ENCODE measurements at regions not wholly inside any gene's neighbourhood (a gene's known extent, or its start where the extent isn't known, plus 50 kb on each side); places are given as distances from the start of the nearest gene placed in this dataset.

DNA sequence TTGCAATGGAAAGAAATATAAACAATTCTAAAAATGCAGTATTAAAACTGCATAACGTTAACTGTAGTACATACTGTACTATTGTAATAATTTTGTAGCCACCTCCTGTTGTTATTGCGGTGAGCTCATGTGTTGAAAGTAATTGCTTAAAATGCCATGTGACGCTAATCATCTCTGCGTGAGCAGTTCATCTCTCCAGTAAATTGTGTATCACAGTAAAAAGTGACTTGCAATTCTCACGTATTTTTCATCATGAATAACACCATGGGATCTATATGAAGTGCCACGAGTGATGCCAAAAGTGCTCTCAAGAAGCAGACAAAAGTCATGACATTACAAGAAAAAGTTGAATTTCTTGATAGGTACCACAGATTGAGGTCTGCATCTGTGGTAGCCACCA is 82.4 kb upstream of the CYYR1 start:
- Histone ChIP-seq H3K36me3 (ENCODE audit: control insufficient read depth in 4 of 4, insufficient read depth in 3 of 4, low read depth in 1 of 4, low read length in 3 of 4) (no peaks in the 10 kb centered on the region), H3K4me3 (ENCODE audit: low read depth in 1 of 3, low read length in 3 of 3) (no peak overlapping the region), H3K4me1 (ENCODE audit: control insufficient read depth in 4 of 4, insufficient read depth in 4 of 4, low read length in 3 of 4) (no peaks in the 10 kb centered on the region), H3K9me3 (ENCODE audit: control insufficient read depth in 4 of 4, low read length in 3 of 4) (peaks cover 0 to 11% (median 0%) of the 10 kb centered on the region in 4 donors), H3K9ac (ENCODE audit: low read depth in 1 of 2, low read length in 2 of 2) (no peak overlapping the region), H3K27ac (ENCODE audit: low read depth in 1 of 2, low read length in 2 of 2) (no peak overlapping the region), H3K27me3 (ENCODE audit: control insufficient read depth in 4 of 4, insufficient read depth in 4 of 4, low read length in 3 of 4) (no peaks in the 10 kb centered on the region)
- 75% methylated on average over 6 of the region's 6 CpGs for WGBS
- no peak for DNase-seq (ENCODE audit: low spot score)
- TF ChIP-seq RAD21 (IDR thresholded peaks at IDR 0.05) (no peak), FOXA1 (IDR thresholded peaks at IDR 0.05) (no peak), HNF4G (IDR thresholded peaks at IDR 0.05) (no peak), EGR1 (IDR thresholded peaks at IDR 0.05; ENCODE audit: low read depth in 2 of 2) (no peak), YY1 (IDR thresholded peaks at IDR 0.05) (no peak), HNF4A (conservative IDR thresholded peaks at IDR 0.05) (no peak), JUND (IDR thresholded peaks at IDR 0.05) (no peak)
- TF ChIP-seq, protein P1, sequence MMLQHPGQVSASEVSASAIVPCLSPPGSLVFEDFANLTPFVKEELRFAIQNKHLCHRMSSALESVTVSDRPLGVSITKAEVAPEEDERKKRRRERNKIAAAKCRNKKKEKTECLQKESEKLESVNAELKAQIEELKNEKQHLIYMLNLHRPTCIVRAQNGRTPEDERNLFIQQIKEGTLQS (IDR thresholded peaks at IDR 0.05) = no peak
- TF ChIP-seq, protein P2, sequence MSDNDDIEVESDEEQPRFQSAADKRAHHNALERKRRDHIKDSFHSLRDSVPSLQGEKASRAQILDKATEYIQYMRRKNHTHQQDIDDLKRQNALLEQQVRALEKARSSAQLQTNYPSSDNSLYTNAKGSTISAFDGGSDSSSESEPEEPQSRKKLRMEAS (IDR thresholded peaks at IDR 0.05) = no peak
- TF ChIP-seq, protein P3, sequence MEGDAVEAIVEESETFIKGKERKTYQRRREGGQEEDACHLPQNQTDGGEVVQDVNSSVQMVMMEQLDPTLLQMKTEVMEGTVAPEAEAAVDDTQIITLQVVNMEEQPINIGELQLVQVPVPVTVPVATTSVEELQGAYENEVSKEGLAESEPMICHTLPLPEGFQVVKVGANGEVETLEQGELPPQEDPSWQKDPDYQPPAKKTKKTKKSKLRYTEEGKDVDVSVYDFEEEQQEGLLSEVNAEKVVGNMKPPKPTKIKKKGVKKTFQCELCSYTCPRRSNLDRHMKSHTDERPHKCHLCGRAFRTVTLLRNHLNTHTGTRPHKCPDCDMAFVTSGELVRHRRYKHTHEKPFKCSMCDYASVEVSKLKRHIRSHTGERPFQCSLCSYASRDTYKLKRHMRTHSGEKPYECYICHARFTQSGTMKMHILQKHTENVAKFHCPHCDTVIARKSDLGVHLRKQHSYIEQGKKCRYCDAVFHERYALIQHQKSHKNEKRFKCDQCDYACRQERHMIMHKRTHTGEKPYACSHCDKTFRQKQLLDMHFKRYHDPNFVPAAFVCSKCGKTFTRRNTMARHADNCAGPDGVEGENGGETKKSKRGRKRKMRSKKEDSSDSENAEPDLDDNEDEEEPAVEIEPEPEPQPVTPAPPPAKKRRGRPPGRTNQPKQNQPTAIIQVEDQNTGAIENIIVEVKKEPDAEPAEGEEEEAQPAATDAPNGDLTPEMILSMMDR (IDR thresholded peaks at IDR 0.05; ENCODE audit: low read depth, low read length, missing input control) = no peak
- TF ChIP-seq, protein P4, sequence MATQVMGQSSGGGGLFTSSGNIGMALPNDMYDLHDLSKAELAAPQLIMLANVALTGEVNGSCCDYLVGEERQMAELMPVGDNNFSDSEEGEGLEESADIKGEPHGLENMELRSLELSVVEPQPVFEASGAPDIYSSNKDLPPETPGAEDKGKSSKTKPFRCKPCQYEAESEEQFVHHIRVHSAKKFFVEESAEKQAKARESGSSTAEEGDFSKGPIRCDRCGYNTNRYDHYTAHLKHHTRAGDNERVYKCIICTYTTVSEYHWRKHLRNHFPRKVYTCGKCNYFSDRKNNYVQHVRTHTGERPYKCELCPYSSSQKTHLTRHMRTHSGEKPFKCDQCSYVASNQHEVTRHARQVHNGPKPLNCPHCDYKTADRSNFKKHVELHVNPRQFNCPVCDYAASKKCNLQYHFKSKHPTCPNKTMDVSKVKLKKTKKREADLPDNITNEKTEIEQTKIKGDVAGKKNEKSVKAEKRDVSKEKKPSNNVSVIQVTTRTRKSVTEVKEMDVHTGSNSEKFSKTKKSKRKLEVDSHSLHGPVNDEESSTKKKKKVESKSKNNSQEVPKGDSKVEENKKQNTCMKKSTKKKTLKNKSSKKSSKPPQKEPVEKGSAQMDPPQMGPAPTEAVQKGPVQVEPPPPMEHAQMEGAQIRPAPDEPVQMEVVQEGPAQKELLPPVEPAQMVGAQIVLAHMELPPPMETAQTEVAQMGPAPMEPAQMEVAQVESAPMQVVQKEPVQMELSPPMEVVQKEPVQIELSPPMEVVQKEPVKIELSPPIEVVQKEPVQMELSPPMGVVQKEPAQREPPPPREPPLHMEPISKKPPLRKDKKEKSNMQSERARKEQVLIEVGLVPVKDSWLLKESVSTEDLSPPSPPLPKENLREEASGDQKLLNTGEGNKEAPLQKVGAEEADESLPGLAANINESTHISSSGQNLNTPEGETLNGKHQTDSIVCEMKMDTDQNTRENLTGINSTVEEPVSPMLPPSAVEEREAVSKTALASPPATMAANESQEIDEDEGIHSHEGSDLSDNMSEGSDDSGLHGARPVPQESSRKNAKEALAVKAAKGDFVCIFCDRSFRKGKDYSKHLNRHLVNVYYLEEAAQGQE (IDR thresholded peaks at IDR 0.05) = no peak

DNA sequence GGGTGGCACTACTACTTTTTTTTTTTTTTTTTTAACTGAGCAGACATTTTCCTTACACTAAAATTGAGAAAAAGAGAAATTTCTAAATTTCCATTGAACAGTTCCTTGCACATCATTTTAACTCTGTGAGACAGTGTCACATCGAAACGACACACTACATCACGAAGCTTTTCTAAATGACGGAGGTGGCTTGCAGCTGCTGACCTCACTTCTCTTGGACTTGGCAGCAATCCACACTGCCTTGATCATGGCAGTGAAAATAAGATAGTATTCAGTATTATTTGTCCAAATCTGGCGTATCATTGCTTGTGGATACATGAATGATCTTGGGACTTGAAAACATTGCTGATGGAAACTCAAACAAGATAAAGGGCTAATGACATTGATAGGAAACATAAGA is 80.3 kb upstream of the CYYR1 start:
- no peak overlapping the region for H3K27ac ChIP-seq (ENCODE audit: low read depth in 1 of 2, low read length in 2 of 2)
- 72% methylated on average over 5 of the region's 5 CpGs for WGBS
- no peak for DNase-seq (ENCODE audit: low spot score)
- no peaks in the 10 kb centered on the region for H3K4me1 ChIP-seq (ENCODE audit: control insufficient read depth in 4 of 4, insufficient read depth in 4 of 4, low read length in 3 of 4)
- H3K9ac ChIP-seq (ENCODE audit: low read depth in 1 of 2, low read length in 2 of 2) = no peak overlapping the region
- no peaks in the 10 kb centered on the region for H3K27me3 ChIP-seq (ENCODE audit: control insufficient read depth in 4 of 4, insufficient read depth in 4 of 4, low read length in 3 of 4)
- TF ChIP-seq RAD21 (IDR thresholded peaks at IDR 0.05) = no peak
- no peak for TF ChIP-seq SP1 (IDR thresholded peaks at IDR 0.05)
- TF ChIP-seq EGR1 (IDR thresholded peaks at IDR 0.05; ENCODE audit: low read depth in 2 of 2) = no peak
- no peak for TF ChIP-seq FOXA1 (IDR thresholded peaks at IDR 0.05)
- no peak for TF ChIP-seq TAF1 (conservative IDR thresholded peaks at IDR 0.05)
- no peak for TF ChIP-seq FOXA2 (IDR thresholded peaks at IDR 0.05)
- TF ChIP-seq, protein P5, sequence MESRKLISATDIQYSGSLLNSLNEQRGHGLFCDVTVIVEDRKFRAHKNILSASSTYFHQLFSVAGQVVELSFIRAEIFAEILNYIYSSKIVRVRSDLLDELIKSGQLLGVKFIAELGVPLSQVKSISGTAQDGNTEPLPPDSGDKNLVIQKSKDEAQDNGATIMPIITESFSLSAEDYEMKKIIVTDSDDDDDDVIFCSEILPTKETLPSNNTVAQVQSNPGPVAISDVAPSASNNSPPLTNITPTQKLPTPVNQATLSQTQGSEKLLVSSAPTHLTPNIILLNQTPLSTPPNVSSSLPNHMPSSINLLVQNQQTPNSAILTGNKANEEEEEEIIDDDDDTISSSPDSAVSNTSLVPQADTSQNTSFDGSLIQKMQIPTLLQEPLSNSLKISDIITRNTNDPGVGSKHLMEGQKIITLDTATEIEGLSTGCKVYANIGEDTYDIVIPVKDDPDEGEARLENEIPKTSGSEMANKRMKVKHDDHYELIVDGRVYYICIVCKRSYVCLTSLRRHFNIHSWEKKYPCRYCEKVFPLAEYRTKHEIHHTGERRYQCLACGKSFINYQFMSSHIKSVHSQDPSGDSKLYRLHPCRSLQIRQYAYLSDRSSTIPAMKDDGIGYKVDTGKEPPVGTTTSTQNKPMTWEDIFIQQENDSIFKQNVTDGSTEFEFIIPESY (IDR thresholded peaks at IDR 0.05) = no peak
- no peak for TF ChIP-seq GABPA (IDR thresholded peaks at IDR 0.05 in 1 of 2, conservative IDR thresholded peaks at IDR 0.05 in 1 of 2)
- TF ChIP-seq RXRA (IDR thresholded peaks at IDR 0.05) = no peak
- TF ChIP-seq YY1 (IDR thresholded peaks at IDR 0.05) = no peak
- TF ChIP-seq JUND (IDR thresholded peaks at IDR 0.05) = no peak
- TF ChIP-seq NR2F2 (IDR thresholded peaks at IDR 0.05) = no peak
- TF ChIP-seq, protein P2 (IDR thresholded peaks at IDR 0.05) = no peak
- TF ChIP-seq, protein P4 (IDR thresholded peaks at IDR 0.05) = no peak
- peaks cover 0 to 3% (median 0%) of the 10 kb centered on the region in 4 donors for H3K9me3 ChIP-seq (ENCODE audit: control insufficient read depth in 4 of 4, low read length in 3 of 4)
- H3K36me3 ChIP-seq (ENCODE audit: control insufficient read depth in 4 of 4, insufficient read depth in 3 of 4, low read depth in 1 of 4, low read length in 3 of 4) = no peaks in the 10 kb centered on the region
- H3K4me3 ChIP-seq (ENCODE audit: low read depth in 1 of 3, low read length in 3 of 3) = no peak overlapping the region

Data from liver (tissue), 8 donors.